HG02870 (cell line): ENCODE measurements at regions not wholly inside any gene's neighbourhood (a gene's known extent, or its start where the extent isn't known, plus 50 kb on each side); places are given as distances from the start of the nearest gene placed in this dataset.

Source experiments
- ATAC-seq: cut with Tn5 transposase; IDR thresholded peaks from one replicate; pipeline ENCODE4 v1.9.1; 2021; ENCODE audit warnings: mild to moderate bottlenecking, moderate library complexity; ENCODE audit not compliant: unreplicated experiment

GRCh38 chr6:146902846-146903245 lies 301.4 kb upstream of the STXBP5 start:
- ATAC-seq, result no peak

- ATAC-seq, result no peak
Measured at GRCh38 chr6:146903451-146903850, 300.8 kb upstream of the STXBP5 start.

- no peak for ATAC-seq
Measured at GRCh38 chr6:146904596-146904995, 299.6 kb upstream of the STXBP5 start.

GRCh38 chr6:146905181-146905704 lies 299.0 kb upstream of the STXBP5 start:
- no peak for ATAC-seq

- ATAC-seq, result no peak
Measured at GRCh38 chr6:146908786-146909185, 295.4 kb upstream of the STXBP5 start.

DNA sequence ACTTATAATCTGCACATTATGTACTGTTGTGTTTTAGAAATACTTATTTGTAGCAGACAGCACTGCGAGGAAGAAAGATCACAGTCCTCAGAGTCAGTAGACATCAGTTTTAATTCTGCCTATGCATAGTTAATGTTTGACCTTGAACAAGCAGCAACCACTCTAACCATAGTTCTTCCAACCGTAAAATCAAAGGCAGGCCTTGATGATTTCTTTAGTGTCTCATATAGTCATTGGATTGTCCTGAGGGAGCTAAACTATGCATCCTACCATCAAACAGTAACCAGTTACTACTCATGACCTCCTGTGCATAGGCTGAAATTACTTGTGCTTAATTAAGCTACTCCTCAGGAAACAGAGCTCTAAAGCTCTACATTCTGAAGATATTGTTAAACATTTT lies 294.8 kb upstream of the STXBP5 start:
- ATAC-seq, result no peak

DNA sequence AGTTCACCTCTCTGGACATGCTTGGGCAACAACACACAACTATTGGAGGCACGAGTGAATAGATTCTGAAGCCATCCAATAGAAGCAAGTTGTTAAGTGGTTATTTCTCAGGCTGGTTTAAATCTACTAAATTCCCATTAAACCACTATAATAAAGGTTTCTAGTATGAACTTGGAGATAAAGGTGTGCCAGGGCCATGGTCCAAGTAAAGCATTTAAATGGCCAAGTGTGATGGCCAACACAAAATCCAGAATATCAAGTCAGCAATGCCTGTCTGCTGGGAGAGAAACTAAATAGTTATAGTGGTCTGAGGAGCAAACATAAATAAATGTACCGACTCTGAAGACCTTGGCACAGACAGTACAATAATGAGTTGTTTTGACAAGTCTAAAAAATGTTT lies 294.3 kb upstream of the STXBP5 start:
- ATAC-seq, result no peak

DNA sequence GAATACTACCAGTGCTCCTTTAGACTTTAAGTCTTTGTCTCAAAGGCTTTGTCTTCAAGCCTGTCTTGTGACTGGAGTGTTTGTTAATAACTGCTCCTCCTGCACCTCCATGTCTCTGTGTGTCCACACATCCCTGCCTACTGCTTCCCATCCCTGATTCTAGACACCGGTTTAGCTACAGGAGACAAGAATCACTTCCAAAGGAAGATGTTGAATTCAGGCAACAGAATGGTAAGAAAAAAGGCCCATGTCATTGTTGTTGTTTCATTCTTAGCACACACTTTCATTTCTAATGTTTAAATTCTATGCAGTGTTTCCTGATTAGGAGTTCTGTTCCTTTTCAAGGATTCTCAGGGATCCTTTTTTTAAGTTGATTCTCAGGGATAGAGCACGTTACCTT lies 293.6 kb upstream of the STXBP5 start:
- no peak for ATAC-seq

DNA sequence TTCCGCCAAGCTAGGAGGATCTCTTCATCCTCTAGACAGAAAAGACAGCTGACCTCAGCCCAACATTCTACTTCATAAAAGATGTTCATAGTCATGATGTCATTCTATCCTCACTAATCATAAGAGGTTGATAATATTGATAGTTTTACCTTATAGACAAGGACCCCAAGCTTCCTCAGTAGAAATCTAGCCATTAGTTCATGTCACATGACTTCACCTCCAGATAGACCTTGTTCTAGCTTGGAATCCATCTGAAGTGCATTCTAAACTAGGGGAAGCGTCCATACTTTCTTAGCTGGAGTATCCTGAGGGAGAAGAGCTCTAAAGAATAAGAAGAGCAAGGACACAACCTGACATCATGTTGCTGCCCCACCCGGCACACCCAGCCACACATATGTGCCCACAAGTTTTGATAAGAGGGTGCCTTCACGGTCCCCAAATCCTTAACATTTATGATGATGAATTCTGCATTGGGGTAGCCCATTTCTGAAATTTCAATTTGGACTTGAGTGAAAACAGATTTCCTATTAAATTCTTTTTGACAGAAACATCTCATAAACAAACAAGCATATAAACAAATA lies 292.5 kb upstream of the STXBP5 start:
- ATAC-seq, result no peak

GRCh38 chr6:146912730-146913685 lies 291.2 kb upstream of the STXBP5 start:
- ATAC-seq, result no peak

DNA sequence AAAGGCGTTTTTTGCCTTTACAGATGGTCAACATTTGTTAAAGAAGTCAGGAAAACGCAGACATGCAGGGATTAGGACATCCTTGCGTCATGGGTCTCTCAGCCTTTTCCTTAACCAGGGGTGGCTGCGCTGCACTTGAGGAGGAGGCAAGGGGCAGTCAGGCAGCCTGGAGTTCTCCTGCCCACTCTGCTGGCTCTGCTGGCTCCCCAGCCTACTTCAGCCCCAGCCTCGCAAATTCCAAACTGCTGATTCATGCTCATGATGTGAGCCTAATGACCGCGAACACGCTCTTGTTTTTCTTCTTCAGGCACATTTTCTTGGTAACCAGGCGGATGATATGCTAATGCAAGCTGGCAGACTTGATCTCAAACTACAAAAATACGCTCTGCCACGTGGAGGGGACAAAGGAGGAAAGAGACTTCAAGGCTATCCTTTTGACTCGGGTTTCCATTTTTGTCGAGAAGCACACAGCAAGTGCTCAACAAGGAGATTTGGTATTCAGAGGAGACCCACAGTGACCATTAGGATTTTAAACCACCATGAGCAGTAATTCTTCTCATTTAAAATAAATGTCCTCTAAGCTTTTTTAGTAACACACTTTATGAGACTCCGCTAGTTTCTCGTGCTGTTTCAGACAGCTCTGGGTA lies 290.3 kb upstream of the STXBP5 start:
- no peak for ATAC-seq

DNA sequence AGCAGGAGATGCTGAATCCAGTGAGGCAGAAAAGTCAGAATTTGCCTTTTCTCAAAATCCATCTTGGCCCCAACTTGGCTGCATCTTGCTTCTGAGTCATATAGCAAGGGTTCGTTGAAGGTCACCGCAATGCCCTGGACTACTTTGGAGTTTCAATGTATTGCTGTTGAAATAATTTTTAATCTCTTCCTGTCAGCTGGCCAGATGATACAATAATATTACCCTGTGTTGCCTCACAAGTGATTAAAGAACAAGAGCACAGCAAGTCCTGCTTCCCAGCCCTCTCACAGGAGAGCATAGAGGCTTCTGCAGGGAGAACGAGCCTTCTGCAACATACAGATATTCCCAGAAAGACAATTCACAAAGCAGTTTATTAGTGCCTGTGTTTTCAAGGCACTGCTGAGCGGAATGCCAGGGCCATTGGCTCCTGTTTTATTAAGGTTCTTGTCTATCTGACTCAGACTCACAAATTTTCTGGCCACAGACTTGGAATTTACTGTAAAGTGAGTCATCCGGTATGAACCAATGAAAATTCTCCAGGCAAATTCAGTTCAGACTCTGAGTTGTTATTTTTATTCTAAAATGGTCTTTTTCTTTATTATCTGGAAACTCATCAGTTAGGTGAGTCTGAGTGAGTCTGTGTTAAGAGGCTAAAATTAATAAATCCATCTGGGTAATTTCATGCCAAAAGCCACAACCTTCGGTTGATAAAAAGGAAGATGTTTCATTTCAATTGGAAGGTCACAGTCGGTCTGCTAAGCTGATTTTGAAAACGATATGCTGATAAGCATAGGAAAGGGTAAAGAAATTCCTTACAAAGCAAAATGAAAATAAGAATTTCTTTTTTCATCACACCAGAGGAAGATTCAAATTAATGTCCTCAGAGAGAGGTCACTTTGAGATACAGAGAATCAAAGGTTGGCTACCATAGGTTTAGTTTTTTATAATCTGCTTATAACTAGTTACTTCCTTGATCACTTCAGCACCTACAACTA lies 289.4 kb upstream of the STXBP5 start:
- ATAC-seq, result no peak

DNA sequence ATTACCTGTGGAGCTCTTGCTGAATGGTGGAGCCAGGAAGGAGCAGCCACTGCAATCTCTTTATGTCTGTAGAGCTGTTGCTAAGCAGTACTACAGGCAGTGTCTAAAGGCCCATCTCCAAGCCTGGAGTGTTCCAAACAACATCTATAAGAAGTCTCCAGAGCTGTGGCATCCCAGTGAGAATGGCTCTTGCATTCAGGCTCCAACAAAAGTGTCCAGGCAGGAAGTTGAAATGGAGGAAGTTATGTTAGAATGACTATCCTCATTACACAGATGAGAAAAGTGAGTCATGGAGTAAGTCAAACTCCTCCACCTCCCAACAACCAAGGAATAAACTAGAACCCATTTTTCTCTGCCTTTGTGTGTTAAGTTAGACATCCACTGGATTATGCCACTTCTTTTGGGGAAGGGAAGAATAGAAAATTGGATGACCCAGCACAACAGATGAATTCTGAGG lies 288.5 kb upstream of the STXBP5 start:
- no peak for ATAC-seq

DNA sequence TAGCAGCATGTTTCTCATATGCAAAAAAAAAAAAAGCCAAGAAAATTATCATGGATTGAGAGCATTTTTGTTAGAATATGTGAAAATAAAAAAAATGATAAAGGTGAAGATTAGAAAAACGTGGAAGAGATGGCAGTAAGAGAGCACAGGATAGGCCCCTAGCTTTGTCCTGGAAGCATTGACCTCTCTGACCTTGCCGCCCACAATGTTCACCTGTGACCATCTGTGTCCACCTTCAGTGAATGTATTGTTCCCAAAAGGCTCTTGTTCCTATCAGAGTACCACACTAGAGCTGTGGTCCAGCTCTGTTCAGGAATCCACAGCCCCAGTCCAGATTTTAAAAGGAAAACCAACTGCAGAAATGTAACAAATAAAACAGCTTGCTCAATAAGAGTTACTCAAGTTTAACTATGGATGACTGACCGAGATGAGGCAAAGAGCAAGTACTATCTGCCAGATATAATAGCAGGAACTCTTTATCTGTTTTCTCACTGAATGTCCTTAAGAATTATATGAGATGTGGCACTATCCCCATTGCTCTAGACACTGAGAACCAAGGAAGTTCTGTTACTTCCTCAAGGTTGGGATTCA lies 287.7 kb upstream of the STXBP5 start:
- ATAC-seq, result no peak

DNA sequence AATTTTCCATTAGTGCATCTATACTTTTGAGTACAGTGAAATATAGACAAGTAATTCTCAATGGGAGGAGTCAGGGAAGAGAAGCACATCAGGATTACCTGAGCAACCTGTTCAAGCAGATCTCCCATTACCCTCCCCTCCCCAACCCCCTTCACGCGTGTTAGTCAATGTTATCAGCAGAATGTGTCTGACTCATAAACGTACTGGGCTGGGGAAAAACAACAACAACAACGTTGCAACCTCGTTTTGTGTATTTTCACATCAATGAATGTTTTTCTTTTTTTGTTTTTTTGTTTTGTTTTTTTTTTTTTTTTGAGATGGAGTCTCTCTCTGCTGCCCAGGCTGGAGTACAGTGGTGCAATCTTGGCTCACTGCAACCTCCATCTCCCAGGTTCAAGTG lies 287.0 kb upstream of the STXBP5 start:
- no peak for ATAC-seq

DNA sequence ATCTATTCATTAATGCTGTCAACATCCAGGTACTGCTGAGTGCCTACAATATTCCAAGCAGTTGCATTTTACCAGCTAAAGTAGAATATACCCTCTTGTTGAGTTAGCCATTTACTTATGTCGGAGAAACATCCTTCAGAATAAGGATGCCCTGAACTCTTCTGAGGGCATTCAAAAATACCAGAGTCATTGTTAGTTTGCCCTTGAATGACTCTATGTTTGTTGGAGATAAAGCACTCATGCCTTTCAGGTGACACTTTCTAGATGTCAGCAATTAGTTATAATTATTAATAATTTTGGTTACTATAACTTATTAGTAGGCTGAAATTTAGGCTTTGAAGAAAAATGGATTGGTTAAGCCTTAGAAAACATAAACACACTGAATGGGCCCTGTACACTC lies 286.2 kb upstream of the STXBP5 start:
- no peak for ATAC-seq

- no peak for ATAC-seq
Measured at GRCh38 chr6:146919017-146919416, 285.2 kb upstream of the STXBP5 start.

- no peak for ATAC-seq
Measured at GRCh38 chr6:146923205-146923833, 280.9 kb upstream of the STXBP5 start.

DNA sequence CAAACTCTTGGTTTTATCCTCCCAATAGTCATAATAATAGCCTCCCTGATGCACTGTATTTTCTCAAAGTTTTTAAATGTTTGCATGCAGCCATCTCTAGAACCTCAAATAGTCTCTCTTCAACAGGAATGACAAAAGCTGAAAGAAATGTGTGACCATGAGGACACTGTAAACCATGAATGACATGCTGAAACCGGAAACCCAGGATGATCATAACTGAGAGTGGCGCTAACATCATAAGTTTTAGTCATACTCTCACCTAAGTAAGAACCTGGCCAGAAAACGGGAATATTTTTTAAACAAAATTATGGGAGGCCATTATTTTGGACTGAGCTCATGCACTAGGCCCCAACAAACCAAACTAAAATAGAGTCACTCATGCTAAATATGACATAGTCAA lies 278.4 kb upstream of the STXBP5 start:
- ATAC-seq, result no peak

- ATAC-seq, result no peak
Measured at GRCh38 chr6:146928503-146928902, 275.7 kb upstream of the STXBP5 start.
